ENCODE measurements at regions not wholly inside any gene's neighbourhood (a gene's known extent, or its start where the extent isn't known, plus 50 kb on each side); places are given as distances from the start of the nearest gene placed in this dataset.

- TF ChIP-seq POLR2AphosphoS5 (IDR thresholded peaks at IDR 0.05; ENCODE audit: borderline replicate concordance, low read depth, low read length) (no peak), EZH2 (IDR thresholded peaks at IDR 0.05) (no peak)
Observed at GRCh38 chr1:83552820-83553219, 446.1 kb downstream of the TTLL7 start.

Measured in SK-N-MC (cell line).